ENCODE measurements at regions not wholly inside any gene's neighbourhood (a gene's known extent, or its start where the extent isn't known, plus 50 kb on each side); places are given as distances from the start of the nearest gene placed in this dataset.

DNA sequence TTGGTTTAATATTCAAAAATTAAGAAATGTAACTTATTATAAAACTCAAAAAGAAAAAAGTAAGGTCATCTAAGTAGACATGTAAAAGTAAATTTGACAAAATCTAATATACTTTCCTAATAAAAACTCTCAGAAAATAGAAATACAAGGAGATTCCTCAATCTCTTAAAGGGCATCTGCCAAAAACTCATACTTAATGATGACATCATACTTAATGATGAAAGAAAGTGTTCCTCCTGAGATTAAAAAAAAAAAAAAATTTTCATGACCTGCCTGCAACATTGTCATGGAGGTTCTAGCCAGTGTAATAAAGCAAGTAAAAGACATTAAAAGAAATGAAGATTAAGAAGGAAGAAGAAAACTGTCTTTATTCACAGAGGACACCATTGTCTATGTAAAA, 325.7 kb upstream of the BTBD3 start:
- TF ChIP-seq, protein P1, sequence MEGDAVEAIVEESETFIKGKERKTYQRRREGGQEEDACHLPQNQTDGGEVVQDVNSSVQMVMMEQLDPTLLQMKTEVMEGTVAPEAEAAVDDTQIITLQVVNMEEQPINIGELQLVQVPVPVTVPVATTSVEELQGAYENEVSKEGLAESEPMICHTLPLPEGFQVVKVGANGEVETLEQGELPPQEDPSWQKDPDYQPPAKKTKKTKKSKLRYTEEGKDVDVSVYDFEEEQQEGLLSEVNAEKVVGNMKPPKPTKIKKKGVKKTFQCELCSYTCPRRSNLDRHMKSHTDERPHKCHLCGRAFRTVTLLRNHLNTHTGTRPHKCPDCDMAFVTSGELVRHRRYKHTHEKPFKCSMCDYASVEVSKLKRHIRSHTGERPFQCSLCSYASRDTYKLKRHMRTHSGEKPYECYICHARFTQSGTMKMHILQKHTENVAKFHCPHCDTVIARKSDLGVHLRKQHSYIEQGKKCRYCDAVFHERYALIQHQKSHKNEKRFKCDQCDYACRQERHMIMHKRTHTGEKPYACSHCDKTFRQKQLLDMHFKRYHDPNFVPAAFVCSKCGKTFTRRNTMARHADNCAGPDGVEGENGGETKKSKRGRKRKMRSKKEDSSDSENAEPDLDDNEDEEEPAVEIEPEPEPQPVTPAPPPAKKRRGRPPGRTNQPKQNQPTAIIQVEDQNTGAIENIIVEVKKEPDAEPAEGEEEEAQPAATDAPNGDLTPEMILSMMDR (IDR thresholded peaks at IDR 0.05; ENCODE audit: poor library complexity, severe bottlenecking) = no peak
- TF ChIP-seq EZH2 (IDR thresholded peaks at IDR 0.05; ENCODE audit: borderline replicate concordance, insufficient read depth, low read length, poor library complexity, severe bottlenecking) (no peak), MXI1 (conservative IDR thresholded peaks at IDR 0.05; ENCODE audit: poor library complexity, severe bottlenecking) (no peak), SMC3 (conservative IDR thresholded peaks at IDR 0.05; ENCODE audit: poor library complexity) (no peak), EP300 (conservative IDR thresholded peaks at IDR 0.05; ENCODE audit: poor library complexity, severe bottlenecking) (no peak), TAF1 (IDR thresholded peaks at IDR 0.05; ENCODE audit: low read depth) (no peak), RAD21 (conservative IDR thresholded peaks at IDR 0.05) (no peak)
- TF ChIP-seq, protein P2, sequence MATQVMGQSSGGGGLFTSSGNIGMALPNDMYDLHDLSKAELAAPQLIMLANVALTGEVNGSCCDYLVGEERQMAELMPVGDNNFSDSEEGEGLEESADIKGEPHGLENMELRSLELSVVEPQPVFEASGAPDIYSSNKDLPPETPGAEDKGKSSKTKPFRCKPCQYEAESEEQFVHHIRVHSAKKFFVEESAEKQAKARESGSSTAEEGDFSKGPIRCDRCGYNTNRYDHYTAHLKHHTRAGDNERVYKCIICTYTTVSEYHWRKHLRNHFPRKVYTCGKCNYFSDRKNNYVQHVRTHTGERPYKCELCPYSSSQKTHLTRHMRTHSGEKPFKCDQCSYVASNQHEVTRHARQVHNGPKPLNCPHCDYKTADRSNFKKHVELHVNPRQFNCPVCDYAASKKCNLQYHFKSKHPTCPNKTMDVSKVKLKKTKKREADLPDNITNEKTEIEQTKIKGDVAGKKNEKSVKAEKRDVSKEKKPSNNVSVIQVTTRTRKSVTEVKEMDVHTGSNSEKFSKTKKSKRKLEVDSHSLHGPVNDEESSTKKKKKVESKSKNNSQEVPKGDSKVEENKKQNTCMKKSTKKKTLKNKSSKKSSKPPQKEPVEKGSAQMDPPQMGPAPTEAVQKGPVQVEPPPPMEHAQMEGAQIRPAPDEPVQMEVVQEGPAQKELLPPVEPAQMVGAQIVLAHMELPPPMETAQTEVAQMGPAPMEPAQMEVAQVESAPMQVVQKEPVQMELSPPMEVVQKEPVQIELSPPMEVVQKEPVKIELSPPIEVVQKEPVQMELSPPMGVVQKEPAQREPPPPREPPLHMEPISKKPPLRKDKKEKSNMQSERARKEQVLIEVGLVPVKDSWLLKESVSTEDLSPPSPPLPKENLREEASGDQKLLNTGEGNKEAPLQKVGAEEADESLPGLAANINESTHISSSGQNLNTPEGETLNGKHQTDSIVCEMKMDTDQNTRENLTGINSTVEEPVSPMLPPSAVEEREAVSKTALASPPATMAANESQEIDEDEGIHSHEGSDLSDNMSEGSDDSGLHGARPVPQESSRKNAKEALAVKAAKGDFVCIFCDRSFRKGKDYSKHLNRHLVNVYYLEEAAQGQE (IDR thresholded peaks at IDR 0.05; ENCODE audit: borderline replicate concordance) = no peak

All from neural cell (in vitro differentiated cells).